ENCODE measurements at regions not wholly inside any gene's neighbourhood (a gene's known extent, or its start where the extent isn't known, plus 50 kb on each side); places are given as distances from the start of the nearest gene placed in this dataset.
A peak's percentile ranks its signal among the peaks of the same experiment; 100 is the strongest.
"Not testable (repeated sequence)": the region's sequence is repeated elsewhere in the genome, so short reads cannot be mapped to it uniquely, and the experiment has no call there.

DNA sequence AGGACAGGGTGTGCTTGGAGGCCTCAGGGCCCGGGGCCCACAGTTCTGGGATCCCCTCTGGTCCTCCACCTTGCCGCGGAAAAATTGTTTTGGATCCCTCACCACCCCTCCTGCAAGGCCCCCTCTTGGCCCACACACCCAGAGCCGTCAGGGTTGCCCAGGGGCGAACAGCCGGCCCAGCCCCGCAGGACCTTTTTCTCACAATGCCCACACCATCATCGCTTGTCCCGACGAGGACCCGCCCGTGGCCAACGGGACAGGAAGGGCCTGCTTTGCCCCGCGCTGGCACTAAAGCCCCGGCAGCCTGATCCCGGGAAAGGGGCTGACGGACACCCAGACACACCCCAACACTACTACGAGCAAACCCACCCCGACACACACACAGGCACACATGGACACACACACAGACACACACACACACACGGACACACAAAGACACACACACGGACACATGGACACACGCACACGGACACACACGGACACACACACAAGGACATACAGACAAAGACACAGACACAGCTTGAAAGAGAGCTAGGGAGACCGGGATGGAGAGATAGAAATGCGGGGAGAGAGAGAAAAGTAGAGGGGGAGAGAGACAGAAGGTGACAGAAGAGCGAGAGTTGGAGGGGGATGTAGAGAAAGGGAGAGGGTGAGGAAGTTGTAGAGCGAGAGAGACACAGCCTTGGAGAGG, 1493.5 kb upstream of the DEFB115 start:
- DNase-seq, result no peak

DNA sequence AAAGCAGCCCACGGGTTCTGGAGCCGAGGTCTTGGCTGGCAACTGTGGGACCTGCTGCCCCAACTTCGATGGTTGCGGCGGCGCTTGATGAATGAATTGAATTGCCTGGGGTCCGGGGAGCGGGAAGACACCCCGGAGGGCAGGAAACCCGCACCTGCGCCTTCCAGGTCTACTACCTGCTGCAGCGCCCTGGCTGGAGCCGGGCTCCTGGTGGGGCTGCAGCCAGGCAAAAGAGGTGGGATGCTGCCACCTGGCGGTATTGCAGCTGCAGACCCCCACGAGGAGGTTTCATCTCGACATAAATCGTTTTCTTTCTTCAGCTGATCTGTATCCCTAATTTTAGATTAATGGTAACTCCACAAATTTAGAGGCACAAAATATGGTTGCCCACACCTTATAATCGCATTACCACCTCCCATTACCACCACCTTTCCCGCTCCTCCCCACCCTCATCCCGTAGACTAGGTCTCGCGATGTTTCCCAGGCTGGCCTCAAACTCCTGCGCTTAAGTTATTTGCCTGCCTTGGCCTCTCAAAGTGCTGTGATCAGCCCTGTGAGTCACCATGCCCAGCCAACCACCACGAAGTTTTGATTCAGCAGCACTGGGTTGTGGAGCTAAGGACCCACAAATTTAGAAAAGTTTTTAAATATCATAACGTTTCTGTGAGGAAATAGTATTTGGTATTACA, 1492.4 kb upstream of the DEFB115 start:
- DNase-seq, result peak; percentile 37

DNA sequence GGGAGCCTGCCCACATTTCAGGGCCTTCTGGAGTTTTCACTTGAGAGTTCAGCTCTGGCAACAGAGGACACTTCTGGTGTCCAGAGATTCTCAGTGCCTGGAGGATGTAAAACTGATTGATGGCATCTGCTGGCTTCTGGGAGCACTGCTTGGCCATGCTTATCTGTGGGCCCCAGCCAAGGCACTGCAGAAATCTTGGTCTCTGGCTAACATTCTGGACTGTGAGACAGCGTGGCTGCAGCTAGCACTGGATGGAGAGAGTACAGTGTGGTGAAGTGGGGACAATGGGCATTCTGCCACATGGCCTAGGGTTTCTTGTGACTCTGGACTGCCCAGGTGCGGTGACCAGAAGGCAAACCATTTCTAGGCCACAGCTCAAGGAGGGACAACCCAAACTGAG, 1479.4 kb upstream of the DEFB115 start:
- DNase-seq, result not testable (repeated sequence)

DNA sequence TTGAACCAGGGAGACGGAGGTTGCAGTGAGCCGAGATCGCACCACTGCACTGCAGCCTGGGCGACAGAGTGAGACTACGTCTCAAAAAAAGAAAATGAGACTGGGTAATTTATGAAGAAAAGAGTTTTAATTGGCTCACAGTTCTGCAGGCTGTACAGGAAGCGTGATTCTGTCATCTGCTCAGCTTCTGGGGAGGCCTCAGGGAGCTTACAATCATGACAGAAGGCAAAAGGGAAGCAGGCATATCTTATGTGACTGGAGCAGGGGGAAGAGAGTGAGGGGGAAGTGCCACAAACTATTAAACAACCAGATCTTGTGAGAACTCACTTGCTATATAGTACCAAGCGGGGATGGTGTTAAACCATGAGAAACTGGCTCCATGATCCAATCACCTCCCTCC, 1476.2 kb upstream of the DEFB115 start:
- not testable (repeated sequence) for DNase-seq

DNA sequence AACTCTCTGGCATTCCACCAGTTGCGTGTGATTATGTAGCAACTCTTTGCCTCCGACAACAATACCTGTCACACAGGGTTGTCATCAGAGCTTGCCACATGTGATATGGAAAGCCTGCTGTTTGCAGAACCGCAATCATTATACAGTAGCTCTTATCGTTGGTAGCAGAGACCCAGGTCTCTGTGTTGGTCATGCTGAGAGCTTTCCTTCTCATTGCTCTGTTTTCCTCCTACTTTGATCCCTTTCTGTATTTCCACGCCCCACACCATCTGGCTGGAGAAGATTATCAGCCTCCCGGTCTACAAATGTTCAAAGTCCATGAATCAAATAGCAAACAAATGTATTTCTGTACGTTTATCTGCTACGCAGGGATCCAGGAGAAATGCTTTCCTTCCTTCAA, 1475.6 kb upstream of the DEFB115 start:
- not testable (repeated sequence) for DNase-seq

DNA sequence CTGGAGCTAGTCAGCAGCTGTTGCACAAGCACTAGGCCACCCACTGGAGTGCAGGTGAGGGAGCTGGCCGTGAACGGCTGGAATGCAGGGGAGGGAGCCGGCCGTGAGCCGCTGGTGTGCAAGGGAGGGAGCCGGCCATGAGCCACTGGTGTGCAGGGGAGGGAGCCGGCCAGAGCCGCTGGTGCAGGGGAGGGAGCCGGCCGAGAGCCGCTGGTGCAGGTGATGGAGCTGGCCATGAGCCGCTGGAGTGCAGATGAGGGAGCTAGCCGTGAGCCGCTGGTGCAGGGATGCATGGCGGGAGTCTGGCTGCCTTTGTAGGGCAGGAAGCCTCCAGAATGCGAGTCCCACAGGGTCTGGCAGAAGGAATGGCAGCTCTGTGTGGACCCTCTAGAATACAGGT, 1470.0 kb upstream of the DEFB115 start:
- DNase-seq, result not testable (repeated sequence)

DNA sequence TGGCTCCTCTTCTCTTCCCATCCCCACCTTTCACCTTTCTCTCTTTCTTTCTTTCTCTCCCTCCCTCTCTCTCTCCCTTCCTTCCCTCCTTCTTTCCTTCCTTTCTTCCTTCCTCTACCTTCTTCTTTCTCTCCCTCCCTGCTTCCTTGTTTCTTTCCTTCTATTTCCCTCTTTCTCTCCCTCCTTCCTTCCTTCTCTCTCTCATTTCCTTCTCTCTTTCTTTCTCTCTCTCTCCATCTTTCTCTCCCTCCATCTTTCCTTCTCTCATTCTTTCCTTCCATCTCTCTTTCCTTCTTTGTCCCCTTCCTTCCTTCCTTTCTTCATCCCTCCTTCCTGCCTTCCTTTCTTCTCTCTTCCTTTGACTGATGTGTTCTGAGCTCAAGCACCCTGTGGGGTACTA, 1467.0 kb upstream of the DEFB115 start:
- no peak for DNase-seq

DNA sequence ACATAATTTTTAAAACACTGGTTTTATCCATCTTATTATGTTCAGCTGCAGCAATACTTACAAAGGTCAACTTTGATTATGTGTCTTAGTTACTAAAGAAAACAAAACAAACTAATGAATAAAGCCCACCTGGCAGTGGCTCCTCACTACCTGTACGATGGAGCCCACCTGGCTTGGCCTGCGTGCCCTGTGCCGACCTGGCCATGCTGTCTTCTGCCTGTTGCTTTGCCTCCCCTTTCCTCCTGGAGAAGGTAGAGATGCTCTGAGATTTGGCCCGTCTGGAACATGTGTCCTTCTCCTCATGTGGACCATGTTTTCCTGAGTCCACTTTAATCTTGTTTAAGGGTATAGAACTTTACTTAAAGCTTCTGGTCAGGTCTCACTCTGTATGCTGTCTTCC, 1426.0 kb upstream of the DEFB115 start:
- not testable (repeated sequence) for DNase-seq

DNA sequence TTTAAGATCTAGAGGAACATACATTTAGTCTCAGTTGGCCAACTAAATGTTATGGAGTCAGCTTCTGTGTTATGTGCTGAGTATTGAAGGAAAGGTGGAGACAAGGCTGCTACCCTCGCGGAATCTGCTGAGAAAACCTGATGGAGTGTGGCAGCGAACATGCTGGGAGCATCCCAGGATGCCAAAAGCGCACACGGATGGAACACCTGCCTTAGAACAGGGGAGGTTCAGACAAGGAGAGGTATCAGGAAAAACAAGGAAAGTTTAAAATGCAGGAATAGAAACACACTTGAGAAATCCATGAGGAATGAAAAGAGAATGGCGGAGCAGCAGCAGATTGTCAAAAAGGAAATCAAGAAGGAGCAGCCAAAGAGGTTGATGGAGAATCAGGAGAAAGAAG, 1389.5 kb upstream of the DEFB115 start:
- DNase-seq, result not testable (repeated sequence)

DNA sequence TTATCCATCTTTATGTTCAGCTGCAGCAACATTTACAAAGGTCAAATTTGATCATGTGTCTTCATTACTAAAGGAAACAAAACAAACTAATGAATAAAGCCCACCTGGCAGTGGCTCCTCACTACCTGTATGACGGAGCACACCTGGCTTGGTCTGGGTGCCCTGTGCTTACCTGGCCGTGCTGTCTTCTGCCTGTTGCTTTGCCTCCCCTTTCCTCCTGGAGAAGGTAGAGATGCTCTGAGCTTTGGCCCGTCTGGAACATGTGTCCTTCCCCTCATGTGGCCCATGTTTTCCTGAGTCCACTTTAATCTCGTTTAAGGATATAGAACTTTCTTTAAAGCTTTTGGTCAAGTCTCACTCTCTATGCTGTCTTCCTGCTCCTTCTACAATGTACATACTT, 1388.8 kb upstream of the DEFB115 start:
- DNase-seq, result not testable (repeated sequence)

DNA sequence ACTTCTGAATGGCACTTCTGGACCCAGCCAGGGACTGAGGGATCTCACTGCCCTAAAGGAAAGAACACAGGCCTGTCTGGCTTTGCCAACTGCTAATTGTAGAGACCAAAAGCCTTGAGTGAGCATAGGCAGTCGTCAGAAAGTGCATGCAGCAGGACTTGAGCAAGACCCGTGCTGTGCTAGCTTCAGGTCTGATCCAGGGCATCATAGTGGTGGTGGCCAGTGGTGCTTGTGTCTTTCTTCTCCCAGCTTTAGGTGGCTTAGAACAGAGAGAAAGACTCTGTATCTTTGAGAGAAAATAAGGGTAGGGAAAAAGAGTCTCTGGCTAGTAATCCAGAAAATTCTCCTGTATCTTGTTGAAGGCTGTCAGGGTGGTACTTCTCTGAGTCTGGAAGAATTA, 1385.6 kb upstream of the DEFB115 start:
- DNase-seq, result not testable (repeated sequence)

DNA sequence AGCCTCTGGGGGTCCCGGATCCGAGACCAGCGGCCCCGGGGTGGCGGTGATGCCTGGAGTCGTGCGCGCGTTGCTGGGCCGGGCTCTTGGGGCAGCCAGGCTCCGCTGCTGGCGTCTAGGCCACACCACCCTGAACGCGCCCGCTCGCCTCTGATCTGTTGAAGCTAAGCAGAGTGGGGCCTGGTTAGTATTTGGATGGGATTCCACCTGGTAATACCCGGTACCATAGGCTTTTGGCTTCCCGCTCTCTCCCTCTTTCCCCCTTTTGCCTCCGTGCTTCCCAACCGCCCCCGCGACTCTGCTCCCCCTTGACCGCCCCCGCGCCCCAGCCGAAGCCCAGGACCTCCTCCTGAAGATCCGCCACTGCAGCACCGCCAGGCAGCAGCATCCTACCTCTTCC, 1383.5 kb upstream of the DEFB115 start:
- DNase-seq, result no peak

DNA sequence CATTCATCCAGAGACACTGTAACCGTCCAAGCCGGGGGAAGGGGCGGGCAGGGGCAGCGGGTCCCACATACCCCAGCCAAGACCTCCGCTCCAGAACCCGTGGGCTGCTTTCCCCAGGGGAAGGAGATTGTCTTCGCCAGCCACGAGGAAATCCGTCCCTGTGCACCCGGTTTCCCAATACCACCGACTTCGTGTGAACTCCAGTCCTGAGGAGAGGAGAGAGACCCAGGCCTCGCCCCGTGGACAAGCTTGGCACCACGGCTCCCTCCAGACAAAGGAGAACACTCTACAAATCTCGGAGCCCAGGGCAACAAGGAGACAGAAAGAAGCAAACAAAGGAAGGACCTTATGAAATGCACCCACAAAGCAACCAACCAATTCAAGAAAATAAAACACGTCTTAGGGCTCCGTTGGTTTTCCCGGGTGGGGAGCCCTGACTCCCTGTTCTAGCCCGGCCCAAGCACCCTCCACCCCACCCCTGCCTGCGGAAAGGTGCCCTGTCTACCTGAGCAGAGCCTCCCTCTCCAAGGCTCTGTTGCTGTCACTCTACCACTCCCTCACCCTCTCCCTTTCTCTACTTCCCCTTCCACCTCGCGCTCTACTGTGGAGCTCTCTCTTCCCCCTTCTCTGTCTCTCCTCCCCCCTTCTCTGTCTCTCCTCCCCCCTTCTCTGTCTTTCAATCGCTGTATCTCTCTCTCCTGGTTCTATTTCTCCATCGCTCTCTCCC, 1382.8 kb upstream of the DEFB115 start:
- DNase-seq, result no peak

DNA sequence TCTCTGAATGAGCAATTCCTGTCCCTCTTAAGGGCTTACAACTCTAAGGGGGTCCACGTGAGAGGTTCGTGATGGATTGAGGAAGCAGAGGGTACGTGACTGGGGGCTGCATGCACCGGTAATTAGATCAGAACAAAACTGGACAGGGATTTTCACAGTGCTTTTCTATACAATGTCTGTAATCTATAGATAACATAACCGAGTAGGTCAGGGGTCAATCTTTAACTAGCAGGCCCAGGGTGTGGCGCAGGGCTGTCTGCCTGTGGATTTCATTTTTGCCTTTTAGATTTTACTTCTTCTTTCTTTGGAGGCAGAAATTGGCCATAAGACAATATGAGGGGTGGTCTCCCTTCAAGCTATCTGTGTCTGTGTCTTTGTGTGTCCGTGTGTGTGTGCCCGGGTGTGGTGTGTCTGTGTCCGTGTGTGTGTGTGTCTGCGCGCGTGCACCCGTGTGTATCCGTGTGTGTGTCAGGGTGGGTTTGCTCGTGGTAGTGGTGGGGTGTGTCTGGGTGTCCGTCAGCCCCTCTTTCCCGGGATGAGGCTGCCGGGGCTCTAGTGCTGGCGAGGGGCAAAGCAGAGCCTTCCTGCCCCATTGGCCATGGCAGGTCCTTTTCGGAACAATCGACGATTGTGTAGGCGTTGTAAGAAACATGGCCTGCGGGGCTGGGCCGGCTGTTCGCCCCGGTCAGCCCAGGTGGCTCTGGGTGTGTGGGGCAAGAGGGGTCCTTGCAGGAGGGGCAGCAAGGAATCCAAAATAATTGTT, 1382.0 kb upstream of the DEFB115 start:
- not testable (repeated sequence) for DNase-seq

DNA sequence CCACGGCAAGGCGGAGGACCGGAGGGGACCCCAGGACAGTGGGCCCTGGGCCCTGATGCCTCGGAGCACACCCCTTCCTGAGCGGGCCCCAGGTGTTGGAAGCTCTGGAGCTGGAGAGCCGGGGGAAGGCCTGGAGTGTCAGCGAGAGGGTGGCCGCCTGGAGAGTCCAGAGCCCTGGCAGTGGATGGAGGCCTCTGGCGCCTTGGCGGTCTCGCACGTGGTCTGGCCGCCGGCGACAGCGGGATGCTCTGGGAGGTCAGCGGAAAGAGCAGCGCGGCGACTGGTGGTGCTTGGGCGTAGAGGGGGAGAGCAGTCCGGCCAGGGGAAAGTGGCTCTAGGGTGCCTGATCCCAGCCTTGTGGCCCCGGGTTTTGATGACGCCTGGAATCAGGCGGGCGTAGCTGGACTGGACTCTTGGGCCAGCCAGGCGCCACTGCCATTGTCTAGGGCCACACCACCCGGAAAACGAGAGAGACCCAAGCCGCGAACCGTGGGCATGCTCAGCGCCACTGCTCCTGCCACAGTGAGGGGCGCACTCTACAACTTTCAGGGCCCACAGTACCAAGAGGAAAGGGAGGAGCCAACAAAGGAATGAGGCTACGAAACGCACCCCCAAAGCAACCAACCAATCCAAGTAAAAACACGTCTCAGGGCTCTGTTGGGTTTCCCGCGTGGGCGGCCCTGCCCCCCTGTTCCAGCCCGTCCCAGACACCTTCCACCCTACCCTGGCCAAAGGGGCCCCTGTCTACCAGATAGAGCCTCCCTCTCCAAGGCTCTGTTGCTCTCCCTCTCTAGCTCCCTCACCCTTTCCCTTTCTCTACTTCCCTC, 1381.2 kb upstream of the DEFB115 start:
- DNase-seq, result not testable (repeated sequence)

DNA sequence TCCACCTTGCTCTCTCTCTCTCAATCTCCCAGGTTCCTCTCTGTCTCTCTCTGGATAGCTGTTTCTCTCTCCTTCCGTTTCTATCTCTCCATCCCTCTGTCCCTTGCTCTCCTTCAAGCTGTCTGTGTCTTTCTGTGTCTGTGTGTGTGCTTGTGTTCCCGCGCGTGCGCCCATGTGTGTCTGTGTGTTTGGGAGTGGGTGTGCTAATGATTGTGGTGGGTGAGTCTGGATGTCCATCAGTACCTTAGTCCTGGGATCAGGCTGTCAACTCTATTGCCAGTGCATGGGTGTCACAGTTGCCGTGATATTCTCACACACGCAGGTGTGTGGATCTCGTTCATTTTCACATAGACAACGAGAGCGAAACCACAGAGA, 1380.6 kb upstream of the DEFB115 start:
- no peak for DNase-seq

DNA sequence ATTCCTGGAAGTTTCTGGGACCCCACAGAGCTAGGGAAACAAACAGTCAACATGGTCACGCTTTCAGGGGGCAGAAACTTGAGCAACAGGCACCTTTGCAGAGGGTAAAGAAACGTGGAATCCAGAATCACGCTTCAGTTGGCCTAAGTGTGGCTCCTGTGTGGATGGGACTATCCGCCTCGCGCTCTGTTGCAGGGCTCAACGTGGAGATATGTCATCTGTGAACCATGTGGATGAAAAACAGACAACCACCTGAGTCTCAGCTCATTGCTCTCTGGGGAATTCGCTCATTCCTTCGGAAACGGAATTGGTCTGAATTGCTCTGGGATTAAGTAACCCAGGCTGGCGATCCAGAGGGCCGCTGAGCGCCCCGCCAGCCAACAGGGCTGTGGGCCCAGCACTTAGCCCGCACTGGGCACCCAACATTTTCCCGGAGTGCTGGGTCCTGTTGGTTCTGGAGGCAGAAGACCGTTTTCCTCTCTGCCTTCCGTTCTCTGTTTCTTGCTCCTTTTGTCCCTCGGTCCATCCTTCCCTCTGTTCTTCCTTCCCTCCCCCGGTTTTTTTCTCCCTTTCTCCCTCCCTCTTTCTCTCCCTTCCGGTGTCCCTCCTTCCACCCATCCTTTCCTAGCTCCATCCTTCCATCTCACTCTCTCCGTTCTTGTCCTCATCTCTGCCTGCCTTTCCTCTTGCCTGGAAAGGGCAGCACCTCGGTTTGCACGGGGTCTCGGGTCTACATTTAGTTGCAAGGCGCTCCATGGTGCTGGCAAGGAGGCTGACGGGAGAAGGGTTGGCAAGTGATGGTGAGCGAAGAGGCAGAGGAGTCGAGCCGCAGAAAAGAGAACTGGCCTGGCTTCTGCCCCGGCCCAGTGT, 1379.8 kb upstream of the DEFB115 start:
- DNase-seq, result not testable (repeated sequence)

DNA sequence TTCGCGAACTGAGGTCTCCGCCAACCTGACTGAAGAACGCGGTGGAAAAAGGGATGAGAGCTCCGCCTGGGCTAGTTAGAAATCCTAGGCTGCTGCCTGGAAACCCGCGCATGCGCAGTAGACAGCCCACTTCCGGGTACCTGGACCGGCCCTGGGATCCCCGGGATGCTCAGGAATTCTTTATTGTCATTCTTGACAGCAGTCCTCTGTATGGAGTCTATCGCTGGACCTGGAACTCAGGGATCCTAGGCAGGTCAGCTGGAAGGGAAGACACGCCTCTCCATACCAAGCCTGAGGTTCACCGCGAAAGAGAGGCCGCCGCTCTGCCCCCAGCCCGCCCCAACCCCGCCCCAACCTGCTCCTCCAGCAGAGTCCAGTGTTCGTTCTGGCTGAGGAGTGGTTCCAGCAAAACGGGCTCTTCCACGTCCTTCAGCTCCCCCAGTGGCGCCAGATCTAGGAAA, 1379.2 kb upstream of the DEFB115 start:
- no peak for DNase-seq

DNA sequence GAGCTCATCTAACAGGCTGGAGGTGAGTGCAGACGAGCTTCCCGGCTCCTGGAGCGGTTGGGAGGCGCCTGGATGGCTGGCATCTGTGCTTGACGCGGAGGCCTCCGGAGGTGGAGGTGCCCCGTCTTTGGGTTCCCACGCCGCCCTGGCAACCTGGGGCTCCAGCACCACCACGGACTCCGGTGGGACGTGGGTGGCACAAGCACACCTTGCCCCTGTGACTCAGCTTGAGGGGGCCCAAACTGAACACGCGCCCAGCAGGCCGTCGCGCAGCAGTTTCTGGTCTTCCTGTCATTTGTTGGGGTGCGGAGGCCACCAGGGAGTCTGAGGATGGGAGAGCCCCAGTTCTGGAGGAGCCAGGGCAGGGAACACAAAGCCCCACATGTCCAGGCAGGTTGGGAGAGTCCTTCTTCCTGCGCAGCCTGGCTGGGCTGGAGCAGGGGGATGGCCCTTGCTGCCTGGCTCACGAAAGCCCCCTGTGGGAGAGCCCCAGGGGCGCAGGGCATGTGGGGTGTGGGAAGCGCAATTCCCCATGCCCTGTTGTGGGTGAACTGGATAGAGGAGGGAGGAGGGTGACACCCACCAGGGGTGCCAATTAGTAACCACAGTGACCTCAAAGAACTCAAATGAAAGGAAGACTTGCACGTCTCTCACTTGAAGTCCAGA, 1378.6 kb upstream of the DEFB115 start:
- no peak for DNase-seq

DNA sequence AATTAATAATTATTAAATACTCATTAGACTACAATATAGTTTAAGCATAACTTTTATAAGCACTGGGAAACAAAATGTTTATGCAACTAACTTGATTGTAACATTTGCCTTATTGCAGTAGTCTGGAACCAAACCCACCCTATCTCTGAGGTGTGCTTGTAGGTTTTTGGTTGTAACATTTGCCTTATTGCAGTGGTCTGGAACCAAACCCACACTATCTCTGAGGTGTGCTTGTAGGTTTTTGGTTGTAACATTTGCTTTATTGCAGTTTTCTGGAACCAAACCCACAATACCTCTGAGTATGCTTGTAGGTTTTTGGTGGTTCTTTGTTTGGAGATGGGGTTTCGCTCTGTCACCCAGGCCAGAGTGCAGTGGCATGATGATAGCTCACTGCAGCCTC, 1376.4 kb upstream of the DEFB115 start:
- DNase-seq, result not testable (repeated sequence)

All from NCI-H1048 (cell line).